K562 (cell line): ENCODE measurements at regions not wholly inside any gene's neighbourhood (a gene's known extent, or its start where the extent isn't known, plus 50 kb on each side); places are given as distances from the start of the nearest gene placed in this dataset.

ENCODE experiments used
- ATAC-seq: fragments of 200-7000 bp; cut with Tn5 transposase; 3 replicates; pipeline ENCODE4 v1.9.1; 2020; ENCODE audit warnings: moderate library complexity
- BruUV-seq: library from RNA; stranded (reverse); fragments of 400-500 nt; replicated peaks from 2 replicates; lab custom pipeline; 2021; lab: Mats Ljungman, UMichigan
- CTCF ChIA-PET: fragments of 300-600 bp; formaldehyde crosslinking; extraction: SDS; loops from one replicate; lab custom pipeline; 2021; ENCODE audit warnings: low intra/inter-chr PET ratio; lab: Yijun Ruan, JAX
- POLR2A ChIA-PET: fragments of 300-600, 350-650 bp; sonication (Branson Sonifier 250); formaldehyde crosslinking; extraction: SDS; loops from one replicate; lab custom pipeline; 2021; ENCODE audit warnings: antibody characterized with exemption, inconsistent platforms; lab: Yijun Ruan, JAX
- DNase-seq, 4 experiments: peaks; one replicate each; pipeline versions ENCODE4 v3.0.0 to v3.0.0-alpha.2; 2011 to 2018; ENCODE audit warnings: low spot score in 3 of 4, mixed read lengths in 3 of 4; ENCODE audit errors: extremely low read depth in 1 of 4
- FAIRE-seq: peaks from 2 replicates; lab custom pipeline; 2011; peaks lifted over from hg19 to GRCh38; lab: Jason Lieb, UNC
- H2AFZ ChIP-seq: 2 replicates; pipeline ENCODE4 v1.6.0; 2011; ENCODE audit warnings: low read depth, low read length, control low read depth, inconsistent platforms
- H3K27ac ChIP-seq: fragments of 200-600 bp; 3 replicates; pipeline ENCODE4 v1.8.0; 2011; ENCODE audit warnings: low read depth, mild to moderate bottlenecking, control low read depth, inconsistent platforms, low read length, moderate library complexity, mixed read lengths; ENCODE audit errors: extremely low read depth
- H3K27me3 ChIP-seq, 2 experiments: fragments of 300-600 bp in 1 of 2; 2 replicates in 1 of 2; 3 replicates in 1 of 2; pipeline versions ENCODE4 v1.6.0 to v1.8.0; 2011; ENCODE audit warnings: inconsistent platforms in 2 of 2, low read length in 2 of 2, mild to moderate bottlenecking in 1 of 2, mixed read lengths in 1 of 2, moderate library complexity in 1 of 2; ENCODE audit not compliant: control insufficient read depth in 2 of 2, insufficient read depth in 2 of 2
- H3K36me3 ChIP-seq: fragments of 300-600 bp; 3 replicates; pipeline ENCODE4 v1.8.0; 2011; ENCODE audit warnings: mild to moderate bottlenecking, low read length, inconsistent platforms; ENCODE audit not compliant: control insufficient read depth, insufficient read depth
- H3K4me1 ChIP-seq, 2 experiments: fragments of 200-600 bp in 1 of 2; replicated peaks in 1 of 2; 2 replicates in 1 of 2; 3 replicates in 1 of 2; pipeline versions ENCODE4 v1.5.1 to v1.8.0; 2011; ENCODE audit warnings: inconsistent platforms in 2 of 2, low read length in 2 of 2, mild to moderate bottlenecking in 1 of 2, mixed read lengths in 1 of 2, moderate library complexity in 1 of 2; ENCODE audit not compliant: control insufficient read depth in 2 of 2, insufficient read depth in 2 of 2
- H3K4me2 ChIP-seq: 2 replicates; pipeline ENCODE4 v1.6.1; 2011; ENCODE audit warnings: low read length, control low read depth, inconsistent platforms, mixed read lengths; ENCODE audit not compliant: insufficient read depth
- H3K4me3 ChIP-seq: fragments of 200-600 bp; sonication (generic), shearing (Covaris generic); 2 replicates; pipeline ENCODE4 v1.5.1; 2016; ENCODE audit warnings: control low read depth, inconsistent platforms
- H3K79me2 ChIP-seq: fragments of 200-600 bp; 3 replicates; pipeline ENCODE4 v1.8.0; 2011; ENCODE audit warnings: low read length, inconsistent platforms; ENCODE audit not compliant: control insufficient read depth, insufficient read depth
- H3K9ac ChIP-seq, 2 experiments: 2 replicates each; pipeline versions ENCODE4 v1.6.0 to v1.6.1; 2011; ENCODE audit warnings: low read depth in 2 of 2, low read length in 2 of 2, control low read depth in 1 of 2, inconsistent platforms in 1 of 2, mild to moderate bottlenecking in 1 of 2, mixed read lengths in 1 of 2; ENCODE audit not compliant: insufficient read depth in 1 of 2
- H3K9me1 ChIP-seq: one replicate; pipeline ENCODE4 v1.6.0; 2011; ENCODE audit warnings: inconsistent platforms, mild to moderate bottlenecking, low read length, moderate library complexity; ENCODE audit not compliant: control insufficient read depth, insufficient read depth
- H3K9me3 ChIP-seq: replicated peaks from 2 replicates; pipeline ENCODE4 v1.5.1; 2011; ENCODE audit warnings: low read depth, low read length, inconsistent platforms; ENCODE audit not compliant: control insufficient read depth, insufficient read depth
- H4K20me1 ChIP-seq: replicated peaks from 2 replicates; pipeline ENCODE4 v1.6.1; 2011; ENCODE audit warnings: low read length, inconsistent platforms, mixed read lengths; ENCODE audit not compliant: control insufficient read depth, insufficient read depth
- C11orf30 ChIP-seq: fragments of 450-650 bp; IDR thresholded peaks from 2 replicates; pipeline ENCODE4 v1.6.1; 2016; ENCODE audit warnings: low read depth, mild to moderate bottlenecking
- CBX3 ChIP-seq, 2 experiments: IDR thresholded peaks; 1 replicate in 1 of 2; 2 replicates in 1 of 2; pipeline ENCODE4 v1.6.1; 2012; ENCODE audit warnings: inconsistent platforms in 2 of 2, low read length in 2 of 2, borderline replicate concordance in 1 of 2, control low read depth in 1 of 2
- EWSR1 ChIP-seq: fragments of 450-650 bp; IDR thresholded peaks from 2 replicates; pipeline ENCODE4 v1.6.1; 2018; ENCODE audit warnings: borderline replicate concordance, mild to moderate bottlenecking, low read depth, moderate library complexity; ENCODE audit not compliant: partially characterized antibody
- FOSL1 ChIP-seq: fragments of 200-800 bp; sonication (Bioruptor generic); conservative IDR thresholded peaks from 2 replicates; pipeline ENCODE4 v1.6.1; 2016; ENCODE audit warnings: missing genetic modification characterization, missing compliant biosample characterization
- HDGF ChIP-seq: fragments of 450-650 bp; IDR thresholded peaks from 2 replicates; pipeline ENCODE4 v1.6.1; 2016
- MAFF ChIP-seq: IDR thresholded peaks from 2 replicates; pipeline ENCODE4 v1.6.1; 2012; ENCODE audit warnings: low read length, improper control_type of control experiment
- MAFG ChIP-seq: fragments of 450-650 bp; conservative IDR thresholded peaks from 2 replicates; pipeline ENCODE4 v1.6.1; 2016; ENCODE audit warnings: missing genetic modification characterization, missing compliant biosample characterization
- MAFK ChIP-seq: IDR thresholded peaks from 2 replicates; pipeline ENCODE4 v1.6.1; 2011; ENCODE audit warnings: low read length, improper control_type of control experiment
- MAZ ChIP-seq, 2 experiments: fragments of 450-650 bp in 1 of 2; sonication (generic) in 1 of 2; formaldehyde crosslinking; IDR thresholded peaks in 1 of 2; conservative IDR thresholded peaks in 1 of 2; 2 replicates each; pipeline versions ENCODE4 v1.4.0 to v1.5.0; 2020; ENCODE audit warnings: mild to moderate bottlenecking in 1 of 2, missing genetic modification reagents in 1 of 2
- NR2C1 ChIP-seq, 2 experiments: fragments of 450-650 bp; IDR thresholded peaks; 2 replicates each; pipeline ENCODE4 v1.6.1; 2017; ENCODE audit warnings: mild to moderate bottlenecking in 2 of 2, antibody characterized with exemption in 1 of 2, inconsistent platforms in 1 of 2, missing compliant biosample characterization in 1 of 2, missing genetic modification characterization in 1 of 2
- NUFIP1 ChIP-seq: fragments of 450-650 bp; IDR thresholded peaks from 2 replicates; pipeline ENCODE4 v1.6.1; 2018; ENCODE audit not compliant: partially characterized antibody
- RBM22 ChIP-seq: fragments of 200-400 bp; formaldehyde crosslinking; IDR thresholded peaks from 2 replicates; pipeline ENCODE4 v1.6.1; 2018; ENCODE audit warnings: low read length, low read depth; ENCODE audit not compliant: poor library complexity, severe bottlenecking
- TCF7 ChIP-seq: sonication (generic); IDR thresholded peaks from 2 replicates; pipeline ENCODE4 v1.6.1; 2016; ENCODE audit warnings: antibody characterized with exemption, borderline replicate concordance
- ZBTB17 ChIP-seq: fragments of 450-650 bp; formaldehyde crosslinking; IDR thresholded peaks from 2 replicates; pipeline ENCODE4 v1.4.0; 2020; ENCODE audit warnings: mild to moderate bottlenecking
- ZKSCAN8 ChIP-seq: fragments of 200-800 bp; sonication (Bioruptor generic); IDR thresholded peaks from 2 replicates; pipeline ENCODE4 v1.6.1; 2016; ENCODE audit warnings: missing genetic modification characterization, missing compliant biosample characterization
- ZNF217 ChIP-seq: sonication (generic); formaldehyde crosslinking; IDR thresholded peaks from 2 replicates; pipeline ENCODE4 v1.8.0; 2022; ENCODE audit warnings: mild to moderate bottlenecking, missing genetic modification reagents
- ZNF311 ChIP-seq: fragments of 250-450 bp; sonication (Bioruptor Pico); IDR thresholded peaks from 2 replicates; pipeline ENCODE4 v1.4.0; 2020; ENCODE audit warnings: mild to moderate bottlenecking, moderate library complexity
- ZNF316 ChIP-seq: fragments of 450-650 bp; IDR thresholded peaks from 2 replicates; pipeline ENCODE4 v1.6.1; 2016
- ZNF354B ChIP-seq: fragments of 250-450 bp; sonication (Bioruptor Pico); IDR thresholded peaks from 2 replicates; pipeline ENCODE4 v1.4.0; 2020
- ZNF511 ChIP-seq: sonication (generic); formaldehyde crosslinking; IDR thresholded peaks from 2 replicates; pipeline ENCODE4 v1.8.0; 2022; ENCODE audit warnings: mild to moderate bottlenecking, missing genetic modification reagents
- WGBS: fragments of 100-300 bp; shearing (Covaris generic); methylation state at CpG from one replicate; pipeline ENCODE4 v1.1.6; 2016; ENCODE audit warnings: low coverage, mixed read lengths; ENCODE audit not compliant: insufficient coverage; ENCODE audit errors: missing lambda C conversion rate; 5-methylcytosine and 5-hydroxymethylcytosine counted together
- in situ Hi-C: fragments of 300-500 bp; cut with MboI; formaldehyde crosslinking; loops from 4 replicates; pipeline ENCODE4 v1.15.0; 2018; ENCODE audit warnings: inconsistent platforms, mixed read lengths
- intact Hi-C: fragments of 100-400 bp; cut with micrococcal nuclease; formaldehyde crosslinking; loops from 2 replicates; pipeline ENCODE4 v1.14.2; 2022
- TF ChIP-seq, protein P1 (sequence below): fragments of 450-650 bp; formaldehyde crosslinking; IDR thresholded peaks from 2 replicates; pipeline ENCODE4 v1.4.0; 2020; ENCODE audit warnings: mild to moderate bottlenecking, moderate library complexity

DNA sequence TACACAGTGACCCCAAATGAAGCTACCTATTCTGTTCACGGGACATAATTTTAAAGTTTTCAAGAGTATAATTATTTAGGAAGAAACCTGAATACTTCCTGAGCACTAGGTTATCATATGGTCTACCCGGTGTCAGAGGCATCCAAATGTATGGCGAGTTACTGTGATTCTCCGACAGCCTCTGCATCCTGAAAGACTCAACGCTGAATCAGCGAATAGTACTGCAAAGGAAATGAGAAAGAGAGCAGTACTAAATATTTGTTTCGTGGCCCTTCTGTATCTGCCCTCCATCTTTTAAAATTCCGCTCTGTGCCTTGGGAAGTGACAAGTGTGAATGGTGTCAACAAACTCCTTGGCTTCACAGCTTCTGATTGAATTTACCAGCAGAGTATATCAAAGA is 358.0 kb upstream of the ZEB2 start:
- no peaks in the 10 kb centered on the region for H3K27me3 ChIP-seq

DNA sequence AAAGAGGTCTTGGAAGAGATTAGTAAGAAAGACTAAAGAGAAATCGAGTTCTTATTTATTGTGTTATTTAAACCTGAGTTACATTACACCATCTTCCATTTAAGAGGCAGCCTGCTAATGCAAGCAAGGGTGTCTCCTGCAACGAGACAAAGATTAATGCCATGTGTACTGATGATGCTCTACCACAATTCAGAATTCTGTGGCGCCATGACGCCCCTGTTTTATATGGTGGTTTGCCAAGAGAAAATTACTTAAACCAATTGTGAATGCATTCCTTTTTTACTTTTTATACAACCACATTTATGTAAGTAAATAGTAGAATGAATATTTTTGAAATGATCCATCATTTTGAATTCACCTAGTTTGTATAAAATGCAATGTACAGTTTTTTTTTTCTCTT is 356.1 kb upstream of the ZEB2 start:
- 54% methylated on average over 4 of the region's 4 CpGs for WGBS
- H3K9me3 ChIP-seq: no peaks in the 10 kb centered on the region
- DNase-seq (no peak), ATAC-seq (no peak), FAIRE-seq (no peak)
- H3K4me1 ChIP-seq: no peaks in the 10 kb centered on the region
- H3K27ac ChIP-seq: no peak overlapping the region
- H4K20me1 ChIP-seq: no peaks in the 10 kb centered on the region
- H3K36me3 ChIP-seq: no peaks in the 10 kb centered on the region
- no peak overlapping the region for H3K4me2 ChIP-seq
- no peak overlapping the region for H2AFZ ChIP-seq
- in situ Hi-C loops (no loop called here), intact Hi-C loops (no loop called here)
- H3K9me1 ChIP-seq: no peaks in the 10 kb centered on the region
- no peak overlapping the region for H3K9ac ChIP-seq
- BruUV-seq: no TSS peak
- no peaks in the 10 kb centered on the region for H3K27me3 ChIP-seq
- no peaks in the 10 kb centered on the region for H3K79me2 ChIP-seq
- H3K4me3 ChIP-seq: no peak overlapping the region
- ChIA-PET POLR2A (interaction anchor here (1.3 kb wide), 1 partner anchor 25 kb away, joined by 5 read pairs; no protein-coding TSS in a partner anchor), CTCF (no interaction called here)
- TF ChIP-seq TCF7: no peak
- no peak for TF ChIP-seq CBX3 (IDR thresholded peaks at IDR 0.05; ENCODE audit: borderline replicate concordance in 1 of 2, low read length in 2 of 2)
- no peak for TF ChIP-seq NR2C1 (IDR thresholded peaks at IDR 0.05)
- TF ChIP-seq NR2C1 (tag; IDR thresholded peaks at IDR 0.05): no peak
- TF ChIP-seq HDGF: no peak
- no peak for TF ChIP-seq ZKSCAN8 (CRISPR knock-in tag)
- no peak for TF ChIP-seq MAZ (CRISPR knock-in tag; conservative IDR thresholded peaks at IDR 0.05 in 1 of 2, IDR thresholded peaks at IDR 0.05 in 1 of 2)
- TF ChIP-seq RBM22: no peak
- no peak for TF ChIP-seq NUFIP1
- no peak for TF ChIP-seq ZNF354B (CRISPR knock-in tag)
- no peak for TF ChIP-seq ZNF511 (CRISPR knock-in tag)
- TF ChIP-seq, protein P1, sequence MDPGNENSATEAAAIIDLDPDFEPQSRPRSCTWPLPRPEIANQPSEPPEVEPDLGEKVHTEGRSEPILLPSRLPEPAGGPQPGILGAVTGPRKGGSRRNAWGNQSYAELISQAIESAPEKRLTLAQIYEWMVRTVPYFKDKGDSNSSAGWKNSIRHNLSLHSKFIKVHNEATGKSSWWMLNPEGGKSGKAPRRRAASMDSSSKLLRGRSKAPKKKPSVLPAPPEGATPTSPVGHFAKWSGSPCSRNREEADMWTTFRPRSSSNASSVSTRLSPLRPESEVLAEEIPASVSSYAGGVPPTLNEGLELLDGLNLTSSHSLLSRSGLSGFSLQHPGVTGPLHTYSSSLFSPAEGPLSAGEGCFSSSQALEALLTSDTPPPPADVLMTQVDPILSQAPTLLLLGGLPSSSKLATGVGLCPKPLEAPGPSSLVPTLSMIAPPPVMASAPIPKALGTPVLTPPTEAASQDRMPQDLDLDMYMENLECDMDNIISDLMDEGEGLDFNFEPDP (CRISPR knock-in tag): no peak
- no peak for TF ChIP-seq ZBTB17 (CRISPR knock-in tag)
- TF ChIP-seq EWSR1: no peak
- no peak for TF ChIP-seq ZNF311 (CRISPR knock-in tag)

More for the DNA sequence above, 358.0 kb upstream of the ZEB2 start:
- no TSS peak for BruUV-seq
- TF ChIP-seq MAFF: peak; percentile 70
- peak; percentile 75 for TF ChIP-seq C11orf30
- no peak for TF ChIP-seq FOSL1
- TF ChIP-seq MAFK: peak; percentile 45; the same call in 1 of the 2 replicates
- TF ChIP-seq ZNF217 (CRISPR knock-in tag): no peak
- peak; percentile 86 for TF ChIP-seq ZNF316
- peak; percentile 69 for TF ChIP-seq MAFG (tag)
- H3K9me3 ChIP-seq: no peaks in the 10 kb centered on the region
- CTCF ChIA-PET: interaction anchor here (0.6 kb wide), 1 partner anchor 93 kb away, joined by 3 read pairs; no protein-coding TSS in a partner anchor
- no peaks in the 10 kb centered on the region for H3K9me1 ChIP-seq
- ATAC-seq (no peak), FAIRE-seq (no peak), DNase-seq (no peak)
- no peaks in the 10 kb centered on the region for H3K79me2 ChIP-seq
- WGBS: 56% methylated on average over 8 of the region's 8 CpGs
- in situ Hi-C loops: no loop called here
- peak overlapping the region; percentile 34; the same call in 1 of the 2 replicates for H2AFZ ChIP-seq
- no peak overlapping the region for H3K27ac ChIP-seq
- intact Hi-C loops: no loop called here
- H3K4me2 ChIP-seq: no peak overlapping the region
- H3K4me3 ChIP-seq: no peak overlapping the region
- H3K9ac ChIP-seq: no peak overlapping the region
- no peaks in the 10 kb centered on the region for H3K4me1 ChIP-seq
- H4K20me1 ChIP-seq: no peaks in the 10 kb centered on the region
- H3K36me3 ChIP-seq: no peaks in the 10 kb centered on the region
- POLR2A ChIA-PET: no interaction called here
